GM21528 (cell line): ENCODE measurements at regions not wholly inside any gene's neighbourhood (a gene's known extent, or its start where the extent isn't known, plus 50 kb on each side); places are given as distances from the start of the nearest gene placed in this dataset.

ENCODE experiments used
- ATAC-seq: cut with Tn5 transposase; IDR thresholded peaks from one replicate; pipeline ENCODE4 v1.9.1; 2021; ENCODE audit warnings: mild to moderate bottlenecking, moderate library complexity; ENCODE audit not compliant: unreplicated experiment, low FRiP score

DNA sequence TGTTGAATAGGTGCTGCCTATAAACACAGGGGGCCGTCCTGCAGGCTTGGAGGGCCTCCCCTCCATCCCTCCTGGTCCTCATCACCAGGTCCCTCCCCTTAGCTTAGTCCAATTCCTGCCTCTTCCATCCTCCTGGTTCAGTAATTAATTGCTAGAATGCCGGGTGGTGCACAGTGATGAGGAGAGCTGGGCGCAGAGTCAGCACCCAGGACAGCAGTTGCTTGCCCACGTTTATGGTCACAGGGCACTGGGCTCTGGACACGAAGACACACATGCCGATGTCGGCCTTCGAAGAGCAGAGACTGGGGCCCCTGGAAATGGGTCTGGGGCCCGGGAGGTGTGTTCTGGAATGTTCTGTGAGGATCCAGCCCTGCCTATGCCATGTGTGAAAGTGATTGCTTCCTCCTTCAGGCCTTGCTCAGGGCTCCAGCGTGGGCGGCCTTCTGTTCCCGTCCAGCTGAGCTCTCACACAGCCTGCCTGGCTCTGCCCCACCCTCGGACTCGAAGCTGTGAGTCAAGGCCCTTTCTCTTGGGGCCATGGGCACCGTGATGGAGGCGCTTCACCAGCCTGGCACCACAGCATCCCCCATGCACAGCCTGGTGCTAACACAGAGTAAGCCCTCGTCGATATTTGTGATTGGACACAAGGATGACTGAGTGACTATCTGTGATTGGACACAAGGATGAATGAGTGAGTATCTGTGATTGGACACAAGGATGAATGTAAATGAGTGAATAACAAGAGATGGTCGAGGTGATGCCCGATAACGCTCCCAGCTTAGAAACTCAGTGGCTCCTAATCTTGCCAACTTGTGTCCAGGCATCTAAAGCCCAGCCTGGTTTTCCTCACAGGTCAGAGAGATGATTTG is 884.7 kb downstream of the BRD1 start:
- no peak for ATAC-seq

DNA sequence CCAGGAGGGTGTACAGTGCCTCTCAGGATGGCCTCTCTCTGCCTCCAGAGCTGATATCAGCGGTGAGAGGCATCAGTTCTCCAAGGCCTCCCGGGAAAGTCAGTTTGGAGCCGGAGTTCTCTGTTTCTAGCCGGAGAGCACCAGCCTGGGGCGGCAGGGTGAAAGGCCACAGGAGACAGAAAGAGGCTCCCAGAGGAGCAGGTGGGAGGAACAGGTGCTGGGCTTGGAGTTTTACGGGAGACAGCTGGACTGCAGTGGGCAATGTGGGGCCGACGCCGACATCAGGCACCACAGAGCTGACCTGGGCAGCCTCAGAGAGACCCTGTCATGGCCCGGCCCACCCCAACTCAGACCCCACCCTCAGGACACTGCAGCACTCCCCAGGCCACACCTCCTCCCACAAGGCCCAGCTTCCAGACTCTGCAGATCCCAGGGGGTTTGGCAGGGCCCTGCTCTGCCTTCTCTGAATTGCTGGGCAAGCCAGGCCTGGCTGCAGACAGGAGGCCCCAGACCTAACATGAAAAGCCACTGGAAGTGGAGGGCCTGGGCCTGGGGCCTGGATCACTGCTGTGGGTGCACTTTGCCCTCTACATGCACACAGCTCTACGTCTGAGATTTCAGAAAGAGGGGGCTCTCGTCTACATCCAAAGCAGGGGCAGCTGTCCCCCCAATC is 885.6 kb downstream of the BRD1 start:
- no peak for ATAC-seq

DNA sequence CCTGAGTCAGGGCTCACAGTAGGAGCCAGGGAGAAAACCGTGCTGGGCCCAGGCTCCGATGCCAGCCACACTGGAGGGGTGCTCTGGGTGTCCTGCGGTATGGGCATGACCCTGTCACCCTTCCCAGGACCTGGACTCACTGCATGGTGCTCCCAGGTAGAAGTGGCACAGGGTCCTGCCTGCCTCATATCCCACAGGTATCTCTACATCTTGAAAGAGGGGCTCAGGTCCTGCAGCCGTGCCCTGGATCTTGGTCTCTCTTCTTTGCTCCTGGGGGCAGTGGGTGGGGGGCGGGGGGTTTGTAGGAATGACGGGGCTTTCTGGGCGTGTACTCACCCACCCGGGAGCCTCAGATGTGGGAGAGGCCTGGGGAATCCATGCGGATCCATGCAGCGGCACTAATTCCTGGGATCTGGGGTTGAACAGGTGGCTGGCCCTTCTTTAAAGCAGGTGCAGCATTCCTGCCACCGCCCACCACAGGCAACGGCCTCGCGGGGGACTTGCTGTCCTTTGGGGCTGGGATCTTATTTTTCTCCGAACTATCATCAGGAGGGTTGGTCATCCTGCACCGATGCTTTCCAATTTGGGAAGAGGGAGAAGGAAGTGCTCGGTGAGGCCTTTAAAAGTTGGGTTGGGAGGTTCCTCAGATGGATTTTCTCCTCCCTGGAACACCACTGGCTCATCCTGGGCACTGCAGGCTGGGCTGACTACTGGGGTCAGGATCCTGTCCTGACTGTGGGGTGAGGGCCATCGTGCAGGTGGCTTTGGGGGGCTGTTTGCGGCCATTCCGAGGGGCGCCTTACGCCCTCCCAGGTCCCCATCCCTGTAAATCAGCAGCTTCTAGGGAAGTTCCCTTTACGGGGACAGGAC is 886.4 kb downstream of the BRD1 start:
- ATAC-seq, result no peak

DNA sequence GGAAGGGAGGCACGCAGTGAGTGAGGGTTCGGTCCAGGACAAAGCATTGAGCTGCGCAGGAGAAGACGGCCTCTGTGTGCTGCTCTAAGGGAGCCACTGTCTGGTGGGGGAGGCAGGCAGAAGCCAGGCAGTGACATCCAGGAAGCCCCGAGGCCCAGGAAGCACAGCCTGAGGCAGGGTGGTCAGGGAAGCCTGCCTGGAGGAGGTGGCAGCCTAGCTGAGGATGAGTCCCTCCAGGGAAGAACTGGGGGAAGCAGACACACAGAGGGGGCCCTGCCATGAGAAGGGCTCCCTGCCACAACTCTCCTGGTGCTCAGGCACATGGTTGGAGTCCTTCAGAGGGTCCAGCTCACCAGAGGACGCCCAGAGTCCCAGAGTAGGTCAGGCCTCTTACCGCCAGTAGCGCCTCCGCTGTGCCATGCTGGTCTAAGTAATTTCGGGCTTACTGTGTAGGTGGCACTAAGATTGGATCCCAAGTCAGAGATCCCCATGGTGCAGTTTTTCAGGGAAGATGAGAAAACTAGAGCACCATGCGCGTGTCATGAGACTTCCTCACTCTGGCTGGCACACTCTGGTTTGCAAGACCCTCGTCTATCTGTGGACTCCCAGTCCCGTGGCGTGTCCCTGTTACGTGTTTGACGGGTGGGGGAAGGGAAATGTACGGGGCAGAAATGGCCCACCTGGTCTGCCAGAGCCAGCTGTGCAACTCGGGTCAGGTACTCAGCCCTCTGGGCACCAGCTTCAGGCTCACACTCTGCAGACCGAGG is 887.2 kb downstream of the BRD1 start:
- no peak for ATAC-seq

DNA sequence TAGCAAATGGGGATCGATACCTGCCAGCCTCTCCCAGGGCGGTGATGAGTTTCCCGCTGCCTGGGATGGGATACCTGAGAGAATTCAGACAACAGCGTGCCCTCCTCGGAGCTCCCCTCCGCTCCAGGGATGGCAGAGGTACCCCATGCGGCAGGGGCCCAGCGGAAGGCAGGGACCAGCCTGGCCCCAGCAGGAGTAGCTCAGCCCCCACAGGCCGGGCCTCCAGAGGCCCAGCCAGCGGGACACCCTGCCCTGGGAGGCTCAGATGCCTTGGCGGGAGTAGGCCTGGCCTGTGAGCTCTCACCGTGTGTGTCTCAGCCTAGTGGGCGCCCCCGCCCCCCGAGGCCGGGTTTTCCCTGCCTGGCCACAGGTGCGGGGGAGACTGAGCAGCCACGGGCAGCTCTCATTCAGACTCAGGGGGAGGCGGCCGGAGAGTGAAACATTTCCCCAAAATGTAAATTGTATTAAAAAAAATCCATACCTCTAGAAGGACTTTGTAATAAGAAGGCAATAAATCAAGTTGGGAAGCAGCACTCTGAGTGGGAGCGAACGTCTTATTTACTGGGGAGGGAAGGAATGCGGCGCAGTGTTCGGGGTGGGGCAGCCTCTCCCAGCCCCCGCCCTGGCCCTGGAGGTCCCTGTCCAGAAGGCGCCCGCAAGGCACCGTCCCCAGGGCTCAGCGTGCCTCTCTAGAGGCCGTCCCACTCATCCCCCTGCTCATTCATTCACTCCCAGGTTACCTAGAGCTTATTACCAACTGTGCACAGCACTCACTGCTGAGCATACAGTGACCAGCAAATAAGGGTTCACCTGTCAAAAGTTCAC is 888.0 kb downstream of the BRD1 start:
- ATAC-seq, result no peak

DNA sequence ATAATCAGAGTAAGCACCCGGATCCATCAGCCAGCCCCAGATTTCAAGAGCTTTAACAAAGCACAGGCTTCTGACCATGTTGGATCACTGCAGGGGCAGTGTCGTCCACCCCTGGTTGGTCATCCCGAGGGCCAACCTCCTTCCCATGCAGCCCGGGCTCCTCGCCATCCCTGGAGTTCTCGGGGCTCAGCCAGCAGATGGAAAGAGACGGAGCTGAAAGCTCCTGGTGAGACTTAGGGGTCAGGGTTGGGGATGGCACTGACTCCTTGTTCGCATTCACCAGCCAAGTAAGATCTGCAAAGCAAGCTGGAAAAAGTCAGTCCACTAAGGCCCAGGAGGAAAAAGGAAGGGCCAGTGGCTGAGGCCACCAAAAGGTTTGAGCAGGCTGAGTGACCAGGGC is 888.9 kb downstream of the BRD1 start:
- no peak for ATAC-seq

DNA sequence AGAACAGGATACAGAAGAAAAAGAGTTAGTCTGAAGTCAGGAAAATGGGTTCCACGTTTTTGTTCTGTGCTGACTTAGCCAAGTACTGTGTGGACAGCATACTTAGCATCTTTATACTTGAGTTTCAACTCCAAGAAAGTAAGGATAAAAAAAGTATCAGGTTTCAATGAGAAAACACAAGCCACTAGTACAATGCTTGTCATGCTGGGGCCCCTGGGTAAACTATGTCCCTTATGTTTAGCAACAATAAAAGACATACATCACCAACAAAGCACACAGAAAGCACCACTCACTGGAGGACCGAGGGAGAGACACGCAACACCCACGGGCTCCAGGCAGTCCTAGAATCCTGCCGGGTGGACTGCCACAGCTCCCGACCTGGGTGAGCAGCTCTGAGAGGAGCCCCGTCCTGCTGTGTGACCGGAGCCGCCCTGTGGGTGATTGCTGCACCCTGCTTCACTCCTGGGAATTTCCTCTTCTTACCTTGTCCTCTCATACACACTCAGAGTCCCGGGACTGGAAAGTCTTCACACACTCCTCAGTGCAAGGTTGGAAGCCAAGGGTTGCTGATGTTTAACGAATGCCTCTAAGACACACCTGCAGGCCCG is 890.5 kb downstream of the BRD1 start:
- no peak for ATAC-seq

DNA sequence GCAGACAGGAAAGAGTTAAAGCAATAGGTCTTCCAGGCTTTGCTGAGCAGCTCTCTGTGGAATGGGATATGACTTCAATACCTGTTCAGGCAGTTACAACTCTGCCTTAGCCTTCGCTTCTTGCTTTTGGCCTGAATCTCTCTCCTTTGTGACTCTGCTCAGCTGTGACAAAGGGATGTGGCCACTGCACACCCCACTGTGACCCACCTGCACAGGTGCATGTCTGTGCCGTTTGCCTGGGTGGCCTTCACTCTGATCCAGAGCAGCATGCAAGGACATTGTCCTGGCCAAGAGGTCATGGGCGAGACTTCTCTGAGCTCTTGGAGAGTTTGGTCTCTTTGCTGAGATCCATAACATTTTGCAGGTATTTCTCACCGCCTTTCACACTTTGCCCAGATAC is 891.3 kb downstream of the BRD1 start:
- ATAC-seq, result no peak

DNA sequence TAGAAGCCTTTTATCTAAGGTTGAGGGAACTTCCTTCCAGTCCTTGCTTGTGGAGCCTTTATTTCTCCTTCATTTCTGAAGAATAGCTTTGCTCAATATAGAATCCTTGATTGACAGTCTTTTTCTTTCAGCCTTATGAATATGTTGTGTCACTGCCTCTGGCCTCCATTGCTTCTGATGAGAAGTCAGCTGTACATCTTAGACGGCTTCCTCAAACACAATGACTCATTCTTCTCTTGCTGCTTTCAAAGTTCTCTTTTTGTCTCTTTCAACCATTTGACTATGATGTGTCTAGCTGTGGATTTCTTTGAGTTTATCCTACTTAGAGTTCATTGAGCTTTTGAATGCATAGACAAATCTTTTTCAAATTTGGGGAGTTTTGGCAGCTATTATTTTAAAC is 893.2 kb downstream of the BRD1 start:
- ATAC-seq, result no peak

DNA sequence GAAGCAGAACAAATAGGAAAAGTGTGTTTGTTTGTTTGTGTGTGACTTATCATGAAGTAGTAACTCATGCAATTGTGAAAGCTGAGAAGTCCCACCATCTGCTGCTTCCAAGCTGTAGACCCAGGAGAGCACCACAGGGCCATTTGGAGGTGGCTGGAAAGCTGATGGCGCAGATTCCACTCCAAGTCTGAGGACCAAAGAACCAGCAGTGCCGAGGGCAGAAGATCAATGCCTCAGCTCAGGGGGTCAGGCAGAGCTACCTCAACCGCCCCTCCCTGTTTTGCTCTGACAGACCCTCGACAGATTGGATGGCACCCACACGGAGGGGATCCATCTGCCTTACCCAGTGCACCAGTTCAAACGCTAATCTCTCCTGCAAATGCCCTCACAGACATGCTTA is 896.2 kb downstream of the BRD1 start:
- ATAC-seq, result no peak

DNA sequence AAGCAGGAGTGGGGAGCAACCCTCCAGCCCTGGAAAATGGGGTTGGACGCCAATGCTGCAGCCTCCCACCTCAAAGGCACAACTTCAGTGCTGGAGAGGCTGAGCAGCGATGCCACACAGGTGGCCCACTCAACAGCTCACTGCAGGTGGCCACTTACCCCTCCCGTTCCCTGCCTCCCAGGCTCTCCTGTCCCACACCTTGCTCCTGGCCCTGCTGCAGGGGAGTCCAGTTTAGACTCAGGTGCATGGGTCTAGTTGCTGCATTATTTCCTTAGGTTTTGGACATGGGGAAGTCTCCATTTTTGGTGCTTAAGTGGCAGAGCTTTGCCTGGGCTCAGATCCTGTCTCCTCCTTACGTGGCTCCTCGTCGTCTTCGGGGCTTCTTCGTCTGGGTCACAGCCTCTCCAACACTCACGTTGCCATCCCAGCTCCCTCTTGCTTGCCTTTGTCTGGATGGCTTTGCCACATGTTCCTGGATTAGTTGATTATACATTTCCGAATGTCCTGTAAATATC is 898.3 kb downstream of the BRD1 start:
- no peak for ATAC-seq

DNA sequence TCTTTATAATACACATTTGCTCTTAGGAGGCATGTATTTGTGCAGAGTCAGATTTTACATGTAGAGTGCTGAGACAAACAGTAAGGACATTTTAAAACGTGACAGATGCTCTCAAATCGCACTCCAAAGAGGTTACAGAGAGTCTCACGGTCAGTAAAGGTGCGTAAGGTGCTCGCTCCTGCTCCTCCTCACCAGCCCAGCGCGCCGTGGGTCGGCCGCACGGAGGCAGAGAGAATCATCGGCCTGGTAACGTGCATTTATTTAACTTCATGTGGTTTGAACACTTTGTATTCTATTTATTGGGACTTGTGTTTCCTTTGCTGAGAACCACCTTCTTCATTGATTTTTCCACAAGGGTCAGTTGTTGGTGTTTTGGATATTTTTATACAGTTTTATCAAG is 900.1 kb downstream of the BRD1 start:
- ATAC-seq, result no peak

DNA sequence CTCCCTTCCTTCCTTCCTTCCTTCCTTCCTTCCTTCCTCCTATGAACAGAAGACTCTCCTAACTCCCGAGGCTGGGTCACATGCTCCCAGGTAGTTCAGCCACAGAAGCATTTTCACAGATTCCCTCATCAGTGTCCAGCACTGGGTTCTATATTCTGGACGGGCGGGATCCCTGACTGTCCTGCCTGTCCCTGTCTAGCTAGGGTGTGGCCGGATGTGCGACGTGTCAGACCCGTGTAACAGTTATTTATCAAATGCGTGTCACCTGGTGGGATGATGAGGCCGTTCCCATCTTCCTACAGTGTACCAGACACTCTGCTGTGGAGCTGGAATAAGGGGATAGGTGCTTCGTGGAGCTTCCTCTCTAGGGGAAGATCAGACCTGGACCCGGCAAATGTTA is 901.0 kb downstream of the BRD1 start:
- ATAC-seq, result no peak

DNA sequence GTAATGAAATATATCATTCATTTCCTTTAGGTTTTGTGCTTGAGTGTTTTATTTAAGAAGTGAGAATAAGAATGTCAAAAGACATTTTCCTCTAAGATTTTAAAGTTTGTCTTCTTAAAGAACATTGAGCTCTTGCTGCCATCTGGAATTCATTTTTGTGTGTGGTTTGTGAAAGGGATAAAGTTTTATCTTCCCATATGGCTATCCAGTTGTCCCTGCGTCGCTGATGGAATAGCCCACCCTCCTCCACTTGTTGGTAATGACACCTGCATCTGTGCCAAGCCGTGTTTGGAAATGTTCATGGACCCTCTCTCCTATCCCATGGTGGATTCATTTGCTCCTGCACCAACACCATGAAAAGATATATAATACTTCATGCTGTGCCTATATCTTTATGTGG is 901.5 kb downstream of the BRD1 start:
- ATAC-seq, result no peak

DNA sequence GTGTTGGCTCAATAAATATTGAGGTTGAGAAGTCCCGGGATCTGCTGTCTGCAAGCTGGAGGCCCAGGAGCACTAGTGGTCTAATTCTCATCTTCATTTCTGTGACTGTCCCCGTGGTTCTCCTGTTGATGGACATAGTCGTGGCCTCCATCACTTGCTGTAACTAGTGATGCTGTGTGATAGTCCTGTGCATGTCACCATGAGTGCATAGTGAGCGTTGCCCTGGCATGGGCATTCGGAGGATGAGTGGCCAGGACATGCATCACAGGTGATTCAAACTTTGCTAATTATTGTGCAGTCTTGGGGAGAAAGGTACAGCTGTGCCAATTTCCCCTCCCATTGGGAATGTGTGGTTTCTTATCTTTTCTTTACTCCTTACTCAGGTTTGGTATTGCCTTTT is 902.2 kb downstream of the BRD1 start:
- no peak for ATAC-seq

DNA sequence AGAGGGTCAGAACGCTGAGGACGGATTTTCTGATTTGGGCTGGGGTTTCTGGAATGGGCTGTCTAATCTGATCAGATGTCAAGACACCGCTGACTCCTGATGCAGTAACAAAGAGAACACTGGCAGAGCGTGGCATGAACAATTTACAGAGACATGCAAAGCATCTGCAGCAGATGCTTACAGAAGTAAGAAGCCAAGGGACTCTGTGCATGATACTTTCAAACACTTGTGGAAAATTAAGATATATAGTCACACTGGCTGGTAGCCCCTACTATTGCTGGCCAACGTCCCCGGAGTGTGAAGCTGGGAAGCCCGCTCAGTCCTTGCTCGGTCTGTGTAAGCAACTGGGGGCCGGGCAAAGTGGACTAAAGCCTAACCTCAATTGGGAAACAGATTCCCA is 903.7 kb downstream of the BRD1 start:
- ATAC-seq, result no peak

DNA sequence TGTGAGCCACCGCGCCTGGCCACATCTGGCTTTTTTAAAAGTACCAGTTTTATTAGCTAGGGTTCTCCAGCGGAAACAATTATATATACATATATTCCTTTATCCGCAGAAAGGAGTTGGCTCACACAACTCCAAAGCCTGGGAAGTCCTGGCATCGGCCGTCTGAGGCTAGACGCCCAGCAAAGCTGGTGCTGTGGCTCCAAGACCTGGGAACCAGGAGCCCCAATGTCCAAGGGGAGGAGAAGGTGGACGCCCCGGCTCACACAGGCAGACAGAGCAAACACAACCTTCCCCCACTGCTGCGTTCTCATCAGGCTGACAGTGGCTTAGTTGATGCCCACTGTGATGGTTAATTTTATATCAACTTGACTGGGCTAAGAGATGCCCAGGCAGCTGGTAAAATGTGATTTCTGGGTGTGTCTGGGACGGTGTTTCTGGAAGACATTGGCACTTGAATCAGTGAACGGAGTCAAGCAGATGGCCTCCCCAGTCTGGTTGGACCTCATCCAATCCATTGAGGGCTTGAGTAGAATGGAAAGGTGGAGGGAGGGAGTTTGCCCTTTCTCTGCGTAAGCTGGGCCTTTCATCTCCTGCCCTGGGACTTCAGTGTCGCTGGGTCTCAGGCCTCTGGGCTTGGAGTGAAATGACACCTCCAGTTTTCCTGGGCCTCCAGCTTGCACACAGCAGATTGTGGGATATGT is 904.4 kb downstream of the BRD1 start:
- ATAC-seq, result no peak

DNA sequence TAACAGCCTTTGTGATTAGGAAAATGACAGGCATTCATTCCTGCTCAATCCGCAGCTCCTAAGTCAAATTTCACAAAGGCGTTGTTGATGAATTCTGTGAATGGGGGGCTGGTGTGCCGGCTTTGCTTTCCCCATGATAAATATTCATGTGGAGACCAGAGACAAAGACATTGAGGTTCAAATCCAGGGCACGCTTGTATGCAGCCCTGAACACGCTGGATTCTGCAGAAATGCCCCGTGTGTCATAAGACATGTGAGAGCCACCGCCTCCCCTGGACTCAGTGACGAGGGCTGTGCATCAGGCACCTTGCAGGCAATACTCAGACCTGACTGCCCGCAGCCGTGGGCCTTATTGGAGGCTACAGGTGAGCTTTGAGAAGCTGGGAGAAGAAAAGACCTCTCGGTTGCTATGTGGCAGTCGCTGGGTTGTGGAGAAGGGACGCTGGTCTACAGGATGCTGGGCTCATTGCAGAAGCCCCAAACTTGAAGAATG is 906.2 kb downstream of the BRD1 start:
- ATAC-seq, result no peak
